ENCODE measurements at regions not wholly inside any gene's neighbourhood (a gene's known extent, or its start where the extent isn't known, plus 50 kb on each side); places are given as distances from the start of the nearest gene placed in this dataset.

GRCh38 chr3:28799084-28799483 is 450.5 kb upstream of the AZI2 start:
- TF ChIP-seq CTCF (IDR thresholded peaks at IDR 0.05) (no peak), POLR2AphosphoS5 (IDR thresholded peaks at IDR 0.05) (no peak), POLR2A (IDR thresholded peaks at IDR 0.05; ENCODE audit: low read depth) (no peak), EP300 (IDR thresholded peaks at IDR 0.05) (no peak)

All from esophagus muscularis mucosa (tissue), 4 donors.